Left renal cortex interstitium (tissue), 4 donors: ENCODE measurements at regions not wholly inside any gene's neighbourhood (a gene's known extent, or its start where the extent isn't known, plus 50 kb on each side); places are given as distances from the start of the nearest gene placed in this dataset.
A peak's percentile ranks its signal among the peaks of the same experiment; 100 is the strongest.
"Not testable (repeated sequence)": the region's sequence is repeated elsewhere in the genome, so short reads cannot be mapped to it uniquely, and the experiment has no call there.

Source experiments
- DNase-seq, 4 donors: peaks; one replicate each; pipeline ENCODE4 v3.0.0-alpha.2; 2013; ENCODE audit warnings: low read depth in 4 of 4, low spot score in 2 of 4, missing footprints in 1 of 4

DNA sequence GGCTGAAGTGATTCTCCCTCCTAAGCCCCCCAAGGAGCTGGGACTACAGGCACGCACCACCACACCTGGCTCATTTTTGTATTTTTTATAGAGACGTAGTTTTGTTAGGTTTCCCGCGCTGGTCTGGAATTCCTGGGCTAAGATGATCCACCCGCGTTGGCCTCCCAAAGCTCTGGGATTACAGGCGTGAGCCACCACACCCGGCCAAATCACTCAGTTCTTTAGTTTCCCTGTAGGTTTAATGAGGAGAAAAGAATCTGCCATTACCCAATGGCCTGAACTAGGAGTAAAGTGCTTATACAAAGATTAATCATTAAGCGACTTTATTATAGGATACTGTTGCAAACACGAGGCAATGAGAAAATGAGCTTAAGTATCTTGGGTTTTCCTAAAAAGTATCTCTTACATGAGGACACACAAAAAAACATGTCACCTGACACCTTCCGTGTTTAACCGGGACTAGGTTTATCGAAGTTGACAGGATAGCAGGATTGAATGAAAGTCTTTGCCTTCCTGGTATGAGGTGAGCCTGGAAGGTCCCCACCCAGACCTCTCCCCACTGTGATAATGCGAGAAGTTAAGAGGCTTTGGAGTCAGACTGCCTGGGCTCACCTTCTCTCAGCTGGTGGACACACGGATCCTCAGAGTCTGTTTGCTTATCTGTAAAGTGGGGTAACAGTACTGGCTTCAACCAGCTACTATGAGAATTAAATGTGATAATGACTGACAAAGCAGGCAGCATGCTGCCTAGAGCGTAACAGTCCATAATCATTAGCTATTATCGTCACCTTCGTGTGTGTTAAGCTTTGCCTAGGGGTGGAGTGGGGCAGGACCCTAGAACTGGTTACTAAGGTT, 133.5 kb upstream of the KRAS start:
- DNase-seq = peak in 1 of 4 donors; percentile 16

DNA sequence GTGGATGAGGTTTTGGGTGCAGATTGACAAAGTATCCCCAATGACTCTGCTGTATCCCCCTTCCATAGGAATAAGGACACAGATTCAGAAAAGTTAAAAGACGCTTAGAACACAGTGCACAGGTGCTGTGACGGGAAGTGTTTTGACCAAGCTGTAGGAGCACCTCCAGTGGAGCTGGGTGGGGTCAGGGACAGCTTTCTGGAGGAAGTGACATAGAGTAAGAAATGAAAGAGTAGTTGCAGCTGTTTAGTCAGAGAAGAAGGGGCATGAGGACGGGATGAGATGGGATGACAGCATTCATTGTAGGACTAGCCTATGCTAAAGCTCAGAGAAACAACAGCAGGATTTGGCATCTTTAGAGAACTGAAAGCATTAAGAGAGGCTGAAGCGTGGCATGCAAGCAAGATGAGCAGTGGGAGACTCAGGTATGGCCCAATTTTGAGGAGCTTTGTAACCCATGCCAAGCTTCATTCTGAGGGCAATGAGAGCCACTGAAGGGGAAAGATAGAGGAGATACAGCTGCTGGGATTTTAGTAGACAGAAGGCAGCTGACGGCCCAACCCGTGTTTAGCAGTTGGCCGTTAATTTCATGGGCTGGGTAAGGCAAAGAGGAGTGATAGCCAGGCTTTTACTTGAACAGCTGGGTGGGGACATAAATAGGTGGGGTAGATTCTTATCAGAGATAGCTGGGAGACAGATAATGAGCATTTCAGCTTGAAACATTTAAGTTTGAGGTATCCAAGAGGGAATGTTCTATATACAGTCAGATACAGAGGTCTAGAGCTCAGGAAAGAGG, 131.8 kb upstream of the KRAS start:
- no peak for DNase-seq

DNA sequence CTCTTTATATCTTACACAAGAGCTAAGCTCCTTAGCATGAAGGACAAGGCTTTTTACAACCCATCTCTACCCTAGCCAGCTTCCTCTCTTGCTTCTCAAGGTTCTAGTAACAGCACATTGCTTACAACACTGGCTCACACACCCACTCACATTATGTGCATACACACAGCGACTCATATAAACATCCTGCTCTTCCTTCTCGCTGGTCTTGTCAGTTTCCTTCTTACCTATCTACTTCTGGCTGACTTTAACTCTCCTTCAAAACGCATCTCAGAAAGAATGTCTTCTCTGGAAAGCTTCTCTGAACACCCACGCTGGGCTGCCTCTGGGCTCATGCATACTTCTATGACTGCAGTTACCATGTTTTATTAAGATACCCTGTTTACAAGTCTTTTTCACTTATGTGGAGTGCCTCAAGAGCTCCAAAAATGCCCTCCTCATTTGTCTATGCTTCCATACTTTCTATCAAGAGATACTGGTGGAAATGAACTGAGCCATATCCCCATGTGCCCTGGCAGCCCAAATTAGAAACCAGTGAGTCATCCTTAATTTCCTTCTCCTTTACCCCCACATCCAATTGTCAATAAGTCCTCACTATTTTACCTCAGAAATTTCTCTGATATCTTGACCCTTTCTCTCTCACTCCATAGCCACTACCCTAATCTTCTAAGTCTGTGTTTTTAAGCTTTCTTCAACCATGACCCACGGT, 126.9 kb upstream of the KRAS start:
- DNase-seq = no peak

DNA sequence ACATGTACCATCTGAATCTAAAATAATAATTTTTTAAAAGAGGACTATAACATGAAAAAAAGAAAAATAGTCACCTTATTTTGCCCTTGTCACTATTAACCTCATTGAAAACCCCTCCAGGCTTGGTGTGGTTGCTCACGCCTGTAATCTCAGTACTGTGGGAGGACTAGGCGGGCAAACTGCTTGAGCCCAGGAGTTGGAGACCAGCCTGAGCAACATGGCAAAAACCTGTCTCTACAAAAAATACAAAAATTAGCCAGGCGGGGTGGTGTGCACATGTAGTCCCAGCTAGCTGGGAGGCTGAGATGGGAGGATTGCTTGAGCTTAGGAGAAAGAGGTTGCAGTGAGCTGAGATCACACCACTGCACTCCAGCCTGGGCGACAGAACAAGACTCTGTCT, 126.3 kb upstream of the KRAS start:
- DNase-seq = no peak

DNA sequence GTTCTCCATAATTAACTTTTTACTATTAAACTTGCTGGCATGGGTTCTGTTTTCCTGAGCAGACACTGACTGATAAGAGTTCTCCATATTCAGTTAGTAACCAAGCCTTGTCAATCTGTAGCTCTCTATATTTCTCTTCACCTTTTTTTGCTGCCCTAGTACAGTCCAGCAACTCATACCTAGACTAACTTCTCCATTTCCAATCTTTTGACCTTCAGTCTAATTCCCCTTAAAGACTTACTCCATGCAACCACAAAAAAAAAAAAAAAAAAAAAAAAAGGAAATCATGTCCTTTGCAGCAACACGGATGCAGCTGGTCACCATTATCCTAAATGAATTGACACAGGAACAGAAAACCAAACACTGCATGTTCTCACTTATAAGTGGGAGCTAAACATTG, 125.7 kb upstream of the KRAS start:
- DNase-seq = no peak

DNA sequence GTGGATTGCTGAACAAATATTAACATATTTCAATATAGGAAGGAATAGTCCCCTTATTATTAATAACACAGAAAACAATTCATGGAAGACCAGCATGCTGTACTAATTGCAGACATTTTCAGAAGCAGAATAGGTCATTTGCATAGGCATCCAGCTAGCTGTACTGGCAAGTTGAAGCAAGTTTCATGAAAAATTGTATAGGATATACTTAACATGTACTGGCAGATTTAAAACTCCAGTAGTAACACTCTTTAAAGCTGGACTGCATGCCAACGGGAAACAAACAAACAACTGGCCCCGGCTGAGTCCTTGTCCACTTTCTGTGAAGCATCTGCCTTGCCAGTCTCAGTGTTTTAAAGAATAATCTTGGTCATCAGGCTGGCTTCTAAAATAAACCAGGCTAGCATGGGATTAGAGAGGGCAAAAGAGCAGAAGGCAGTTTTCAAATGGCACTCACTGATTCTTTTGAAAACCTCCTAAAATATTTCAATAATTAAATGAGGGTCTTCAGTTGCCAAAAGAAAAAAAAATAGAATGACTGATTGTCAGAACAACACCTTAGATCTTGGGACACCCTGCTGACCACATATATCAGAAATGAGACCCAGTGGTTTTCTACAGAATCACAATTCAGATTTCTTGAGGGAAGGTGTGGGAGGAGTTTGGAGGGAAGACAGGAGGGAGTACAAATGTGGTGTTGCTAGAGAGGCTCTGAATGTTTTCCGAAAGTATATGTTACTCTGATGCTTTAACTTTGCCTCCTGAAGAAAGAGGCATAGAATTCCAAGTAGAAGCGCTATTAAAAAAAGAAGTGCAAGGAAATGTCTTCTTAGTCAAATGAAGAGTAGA, 122.5 kb upstream of the KRAS start:
- no peak for DNase-seq

DNA sequence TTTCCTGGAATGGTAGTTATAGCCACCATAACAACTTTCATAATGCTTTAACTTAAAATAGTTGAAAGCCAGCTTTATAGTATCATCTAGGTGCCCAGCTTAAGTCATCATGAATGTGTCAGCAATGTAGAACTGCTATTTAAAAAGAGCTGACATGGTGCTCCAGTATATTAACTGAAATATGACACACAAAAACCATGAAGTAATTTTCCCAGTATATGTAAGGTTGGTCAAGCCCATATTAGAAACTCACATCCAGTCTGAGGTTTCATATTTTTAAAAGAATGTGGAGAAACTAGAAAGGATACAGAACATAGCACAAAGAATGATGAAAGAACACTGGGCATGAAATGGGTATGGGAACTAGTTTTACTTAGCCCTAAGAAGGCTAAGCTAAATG, 121.3 kb upstream of the KRAS start:
- no peak for DNase-seq

DNA sequence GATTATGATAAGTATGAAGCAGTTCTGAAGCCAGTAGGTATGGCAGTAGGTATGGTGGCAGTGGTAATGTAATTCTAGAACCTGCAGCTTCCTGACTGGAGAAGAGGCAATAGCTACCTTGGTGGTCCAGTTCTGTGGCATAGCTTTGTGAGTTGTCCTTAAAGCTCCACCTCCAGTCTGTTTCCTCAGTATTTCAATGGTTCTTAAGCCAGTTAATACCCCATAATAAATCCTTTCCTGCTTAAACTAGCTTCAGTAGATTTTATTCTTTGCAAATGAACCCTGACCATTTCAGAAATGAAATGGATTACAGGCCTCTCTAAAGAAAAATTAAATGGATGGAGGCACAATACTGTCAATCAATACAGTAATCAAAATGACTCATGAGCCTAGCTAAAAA, 117.8 kb upstream of the KRAS start:
- no peak for DNase-seq

DNA sequence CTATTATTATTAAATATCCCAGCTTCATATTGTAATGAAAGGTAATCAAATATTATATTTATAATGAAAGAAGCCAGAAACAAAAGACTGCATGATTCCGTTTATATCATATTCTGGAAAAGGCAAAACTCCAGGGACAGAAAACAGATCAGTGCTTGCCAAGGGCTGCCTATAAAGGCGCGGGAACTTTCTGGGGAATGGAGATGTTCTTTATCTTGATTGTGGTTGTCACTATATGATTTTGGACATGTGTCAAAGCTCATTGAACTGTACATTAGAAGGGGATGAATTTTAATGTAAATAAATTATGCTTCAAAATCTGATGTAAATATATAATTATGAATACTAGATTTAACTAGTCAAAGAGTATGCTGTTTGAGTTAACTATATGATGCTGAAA, 115.4 kb upstream of the KRAS start:
- DNase-seq = no peak

DNA sequence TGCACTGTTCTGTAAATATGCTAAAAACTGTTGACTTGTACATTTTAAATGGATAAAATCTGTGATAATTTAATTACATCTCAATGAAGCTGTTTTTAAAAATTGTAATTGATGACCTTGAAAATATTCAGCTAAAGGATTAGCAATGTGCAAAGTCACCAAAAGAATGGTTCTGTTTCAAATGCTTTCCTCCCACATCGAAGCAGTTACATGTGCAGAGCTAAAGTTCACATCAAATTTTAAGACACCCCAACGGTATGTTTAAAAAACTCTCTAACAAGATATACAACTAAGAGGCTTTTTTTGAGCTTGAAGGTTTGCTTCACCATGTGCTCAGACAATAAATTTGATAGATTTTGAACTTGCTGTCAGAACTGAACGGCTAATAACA, 114.6 kb upstream of the KRAS start:
- no peak for DNase-seq

DNA sequence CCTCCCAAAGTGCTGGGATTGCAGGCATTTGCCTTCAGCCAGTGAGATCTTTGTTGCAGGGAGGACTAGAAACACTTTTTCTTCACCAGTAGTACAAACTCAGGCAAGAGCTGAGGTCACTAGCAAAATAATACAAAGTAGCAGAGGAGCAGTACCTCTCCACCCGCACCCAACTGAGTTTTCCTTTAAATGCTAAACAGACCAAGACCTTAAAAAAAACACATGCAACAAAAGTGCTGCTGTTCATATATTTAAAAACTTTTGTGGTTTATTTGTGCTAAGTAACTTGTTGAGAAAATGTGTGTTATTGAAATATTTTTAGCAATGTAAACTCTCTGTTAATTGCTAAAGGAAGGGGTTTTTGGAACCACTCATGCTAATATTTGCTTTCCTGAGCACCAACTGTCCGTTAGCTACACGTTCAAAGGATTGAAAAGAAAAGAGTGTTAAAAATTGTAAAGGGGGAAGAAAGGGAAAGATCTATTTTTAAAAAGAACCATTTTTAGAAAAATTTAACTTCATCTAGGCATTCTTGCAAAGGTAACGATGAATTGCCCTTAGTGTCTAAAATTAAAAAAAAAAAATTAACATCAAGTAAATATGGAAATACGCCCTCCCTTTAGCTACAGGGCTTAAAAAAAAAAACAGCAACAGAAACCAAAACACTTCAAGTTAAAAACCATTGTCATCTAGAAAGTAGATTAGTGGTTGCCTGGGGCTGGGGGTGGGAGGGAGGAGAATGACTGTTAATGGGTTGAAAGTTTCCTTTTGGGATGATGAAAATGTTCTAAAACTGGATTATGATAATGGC, 114.0 kb upstream of the KRAS start:
- no peak for DNase-seq

DNA sequence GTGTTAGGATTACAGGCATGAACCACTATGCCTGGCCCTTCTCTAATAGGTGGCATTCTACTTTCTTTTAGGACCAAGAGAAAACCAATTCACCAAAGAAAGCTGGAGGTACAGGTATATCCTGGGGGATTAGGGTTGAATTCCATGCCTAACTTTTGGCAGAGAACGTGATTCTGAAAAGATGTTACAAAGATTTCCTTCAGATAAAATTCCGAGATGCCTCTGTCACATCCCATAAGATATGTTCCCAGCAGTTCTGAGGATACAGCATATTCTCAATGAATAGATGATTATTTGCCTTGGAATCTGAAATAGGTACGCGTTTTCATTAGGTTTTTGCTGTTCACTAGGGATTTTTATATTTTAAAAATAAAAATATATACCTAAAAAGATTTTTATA, 111.9 kb upstream of the KRAS start:
- no peak for DNase-seq

DNA sequence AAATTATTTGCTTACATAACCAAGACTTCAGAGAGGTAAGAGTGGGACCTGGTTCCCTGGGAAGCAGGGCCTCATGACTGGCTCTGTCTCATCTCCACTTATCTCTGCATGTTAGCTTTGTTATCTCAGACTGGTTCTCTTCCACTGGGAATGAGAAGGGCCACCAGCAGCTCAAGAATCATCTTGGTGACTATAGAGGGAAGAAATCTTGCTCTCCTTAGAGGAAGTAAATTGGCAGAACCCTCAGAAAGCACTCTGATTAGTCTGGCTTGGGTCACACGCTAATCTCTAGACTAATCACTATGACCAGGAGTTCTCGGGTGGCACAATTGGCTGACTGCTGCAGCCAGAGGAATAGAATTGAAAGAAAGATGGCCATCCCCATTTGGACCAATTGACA, 110.8 kb upstream of the KRAS start:
- DNase-seq = no peak

DNA sequence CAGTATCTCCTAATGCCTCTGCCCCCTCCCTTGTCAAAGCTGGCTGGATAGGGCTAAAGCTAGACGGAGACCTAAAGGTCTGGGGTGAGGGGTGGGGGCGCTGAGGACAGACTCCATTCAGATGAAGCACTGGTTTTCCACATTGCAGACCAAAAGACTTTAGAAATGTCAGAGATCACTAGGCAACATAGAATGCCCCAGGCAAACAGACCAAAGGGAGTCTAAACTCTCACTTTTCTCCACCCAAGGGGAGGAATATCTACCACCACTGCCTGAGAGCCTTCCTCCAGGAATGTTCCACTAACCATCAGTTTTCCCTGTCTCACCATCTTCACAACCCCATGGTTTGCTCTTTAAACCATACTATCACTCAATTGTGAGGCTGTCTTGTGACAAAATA, 106.9 kb upstream of the KRAS start:
- no peak for DNase-seq

DNA sequence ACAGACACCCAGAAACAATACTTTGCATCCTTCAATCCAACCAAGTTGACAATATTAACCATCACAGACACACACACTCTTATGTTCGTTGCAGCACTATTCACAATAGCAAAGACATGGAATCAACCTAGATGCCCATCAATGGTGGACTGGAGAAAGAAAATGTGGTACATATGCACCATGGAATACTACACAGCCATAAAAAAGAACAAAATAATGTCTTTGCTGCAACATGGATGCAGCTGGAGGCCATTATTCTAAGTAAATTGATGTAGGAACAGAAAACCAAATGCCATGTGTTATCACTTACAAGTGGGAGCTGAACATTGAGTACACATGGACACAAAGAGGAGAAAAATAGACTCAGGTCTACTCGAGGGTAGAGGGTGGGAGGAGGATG, 102.2 kb upstream of the KRAS start:
- not testable (repeated sequence) for DNase-seq

DNA sequence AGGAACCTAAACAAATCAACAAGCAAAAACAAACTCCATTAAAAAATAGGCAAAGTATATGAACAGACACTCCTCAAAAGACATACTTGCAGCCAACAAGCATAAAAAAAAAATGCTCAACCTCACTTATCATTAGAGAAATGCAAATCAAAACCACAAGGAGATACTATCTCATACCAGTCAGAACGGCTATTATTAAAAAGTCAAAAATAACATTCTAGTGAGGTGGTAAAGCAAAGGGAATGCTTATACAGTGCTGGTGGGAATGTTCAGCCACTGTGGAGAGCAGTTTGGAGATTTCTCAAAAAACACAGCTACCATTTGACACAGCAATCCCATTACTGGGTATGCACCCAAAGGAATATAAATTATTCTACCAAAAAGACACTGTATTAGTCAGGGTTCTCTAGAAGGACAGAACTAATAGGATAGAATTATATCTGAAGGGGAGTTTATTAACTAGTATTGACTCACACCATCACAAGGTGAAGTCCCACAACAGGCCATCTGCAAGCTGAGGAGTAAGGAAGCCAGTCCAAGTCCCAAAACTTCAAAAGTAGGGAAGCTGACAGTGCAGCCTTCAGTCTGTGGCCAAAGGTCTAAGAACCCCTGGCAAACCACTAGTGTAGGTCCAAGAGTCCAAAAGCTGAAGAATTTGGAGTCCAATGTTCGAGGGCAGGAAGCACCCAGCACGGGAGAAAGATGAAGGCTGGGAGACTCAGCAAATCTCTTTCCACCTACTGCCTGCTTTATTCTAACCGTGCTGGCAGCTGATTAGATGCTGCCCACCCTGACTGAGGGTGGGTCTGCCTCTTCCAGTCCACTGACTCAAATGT, 101.6 kb upstream of the KRAS start:
- no peak for DNase-seq

DNA sequence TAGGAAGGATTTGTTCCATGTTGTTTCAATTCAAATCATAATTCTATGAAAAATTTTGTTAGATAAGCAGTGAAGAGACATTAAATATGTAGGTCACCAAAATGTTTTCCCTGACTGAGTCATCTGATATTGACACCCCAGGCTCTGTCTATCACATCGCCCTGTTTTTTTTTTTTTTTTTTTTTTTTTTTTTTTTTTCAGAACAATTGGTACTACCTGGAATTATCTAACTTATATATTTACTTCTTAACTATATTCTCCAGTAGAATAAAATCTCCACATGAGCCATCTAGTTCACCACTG, 97.8 kb upstream of the KRAS start:
- no peak for DNase-seq

DNA sequence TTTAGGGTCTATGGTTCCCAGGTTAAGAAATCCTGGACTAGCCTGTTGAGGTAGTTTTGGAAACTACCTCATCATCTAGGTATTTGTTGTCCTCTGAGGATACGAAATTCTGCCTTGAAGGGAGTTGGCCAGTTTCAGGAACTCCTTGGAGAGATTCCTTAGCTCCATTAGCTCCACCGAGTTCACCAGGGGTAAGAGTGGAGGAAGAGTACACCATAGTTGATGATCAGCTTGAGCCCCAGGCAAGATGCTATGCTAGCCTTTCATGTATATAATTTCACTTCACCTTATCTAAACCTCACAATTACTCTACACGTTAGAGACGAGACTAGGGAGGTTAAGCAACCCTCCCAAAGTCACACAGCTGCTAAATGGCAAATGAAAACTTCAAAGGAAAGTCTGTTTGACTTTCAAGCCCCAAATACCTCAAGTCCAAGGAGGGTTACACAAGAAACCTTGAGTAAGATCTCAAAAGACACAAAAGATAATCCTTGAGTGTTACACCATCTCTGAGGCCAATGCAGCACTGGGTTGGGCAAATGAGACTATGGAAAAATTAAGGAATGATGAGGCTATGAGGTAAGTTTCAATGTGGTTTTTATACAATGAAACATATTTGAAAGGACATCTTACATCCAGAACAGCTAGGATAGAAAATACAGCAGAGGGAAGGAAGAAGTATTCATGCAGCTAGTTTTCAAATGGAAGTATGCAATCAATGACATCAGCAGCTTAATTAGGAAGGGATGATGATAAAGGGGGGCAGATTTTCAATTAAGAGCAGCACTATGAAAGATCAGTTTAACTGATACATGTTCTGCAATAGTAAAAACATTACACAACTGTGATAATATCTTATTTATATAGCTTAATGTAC, 97.2 kb upstream of the KRAS start:
- no peak for DNase-seq
